ENCODE measurements at regions not wholly inside any gene's neighbourhood (a gene's known extent, or its start where the extent isn't known, plus 50 kb on each side); places are given as distances from the start of the nearest gene placed in this dataset.
A peak's percentile ranks its signal among the peaks of the same experiment; 100 is the strongest.

- no peak for DNase-seq
Measured at GRCh38 chr10:43702213-43702935, 53.7 kb upstream of the ZNF32 start.

GRCh38 chr10:43701295-43701694 is 52.6 kb upstream of the ZNF32 start:
- DNase-seq: no peak

GRCh38 chr10:43700306-43700705 is 51.6 kb upstream of the ZNF32 start:
- peak; percentile 60 for DNase-seq

GRCh38 chr10:43699516-43699915 is 50.8 kb upstream of the ZNF32 start:
- DNase-seq: no peak
